ENCODE measurements at regions not wholly inside any gene's neighbourhood (a gene's known extent, or its start where the extent isn't known, plus 50 kb on each side); places are given as distances from the start of the nearest gene placed in this dataset.

DNA sequence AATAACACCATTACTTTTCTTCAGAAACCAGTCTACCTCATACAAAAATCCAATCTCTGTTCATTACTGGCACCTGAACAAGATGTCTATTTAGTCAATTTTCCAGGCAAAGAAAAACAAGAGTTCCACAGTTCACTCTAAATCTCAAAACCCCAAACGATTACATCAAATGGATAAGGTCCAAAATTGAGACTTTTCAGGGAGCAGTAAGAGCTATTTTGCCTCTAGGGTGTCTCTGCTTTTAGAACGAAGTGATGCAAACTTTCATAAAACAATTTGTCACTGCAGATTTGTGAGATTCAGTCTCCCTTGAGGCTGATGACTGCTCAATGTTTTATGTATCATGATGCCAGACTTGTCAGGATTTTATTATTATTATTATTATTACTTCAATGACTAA is 937.0 kb upstream of the PHF14 start:
- TF ChIP-seq EGR1 (IDR thresholded peaks at IDR 0.05) = no peak
- TF ChIP-seq ZBTB7A (IDR thresholded peaks at IDR 0.05; ENCODE audit: low read depth) = no peak
- TF ChIP-seq FOXM1 (IDR thresholded peaks at IDR 0.05; ENCODE audit: borderline replicate concordance, low read depth) = no peak
- TF ChIP-seq, protein P1, sequence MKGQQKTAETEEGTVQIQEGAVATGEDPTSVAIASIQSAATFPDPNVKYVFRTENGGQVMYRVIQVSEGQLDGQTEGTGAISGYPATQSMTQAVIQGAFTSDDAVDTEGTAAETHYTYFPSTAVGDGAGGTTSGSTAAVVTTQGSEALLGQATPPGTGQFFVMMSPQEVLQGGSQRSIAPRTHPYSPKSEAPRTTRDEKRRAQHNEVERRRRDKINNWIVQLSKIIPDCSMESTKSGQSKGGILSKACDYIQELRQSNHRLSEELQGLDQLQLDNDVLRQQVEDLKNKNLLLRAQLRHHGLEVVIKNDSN (IDR thresholded peaks at IDR 0.05) = no peak
- TF ChIP-seq, protein P2, sequence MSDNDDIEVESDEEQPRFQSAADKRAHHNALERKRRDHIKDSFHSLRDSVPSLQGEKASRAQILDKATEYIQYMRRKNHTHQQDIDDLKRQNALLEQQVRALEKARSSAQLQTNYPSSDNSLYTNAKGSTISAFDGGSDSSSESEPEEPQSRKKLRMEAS (IDR thresholded peaks at IDR 0.05) = no peak
- no peak for TF ChIP-seq TEAD4 (IDR thresholded peaks at IDR 0.05)

DNA sequence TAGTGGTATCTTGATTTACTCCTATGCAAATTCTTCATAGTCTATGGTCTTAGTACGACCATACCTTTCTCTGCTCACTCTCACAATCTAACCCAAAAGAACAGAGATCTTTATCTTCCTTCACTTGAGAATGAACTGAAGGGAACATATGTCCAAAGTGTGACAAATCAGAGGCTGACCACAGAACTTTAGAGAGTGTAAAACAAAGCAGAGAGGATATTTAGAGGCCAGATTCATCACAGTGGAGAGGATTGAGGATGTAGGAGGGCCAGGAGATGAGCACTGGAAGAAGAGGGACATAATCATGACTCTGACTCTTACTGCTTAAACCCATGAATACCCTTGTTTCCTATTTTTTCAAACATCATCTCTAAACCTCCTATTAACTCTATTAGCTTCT is 935.3 kb upstream of the PHF14 start:
- TF ChIP-seq TAF1 (IDR thresholded peaks at IDR 0.05; ENCODE audit: low read depth) (no peak), TEAD4 (IDR thresholded peaks at IDR 0.05) (no peak), RAD21 (IDR thresholded peaks at IDR 0.05; ENCODE audit: low read depth) (no peak)
- TF ChIP-seq, protein P1 (IDR thresholded peaks at IDR 0.05) = no peak

DNA sequence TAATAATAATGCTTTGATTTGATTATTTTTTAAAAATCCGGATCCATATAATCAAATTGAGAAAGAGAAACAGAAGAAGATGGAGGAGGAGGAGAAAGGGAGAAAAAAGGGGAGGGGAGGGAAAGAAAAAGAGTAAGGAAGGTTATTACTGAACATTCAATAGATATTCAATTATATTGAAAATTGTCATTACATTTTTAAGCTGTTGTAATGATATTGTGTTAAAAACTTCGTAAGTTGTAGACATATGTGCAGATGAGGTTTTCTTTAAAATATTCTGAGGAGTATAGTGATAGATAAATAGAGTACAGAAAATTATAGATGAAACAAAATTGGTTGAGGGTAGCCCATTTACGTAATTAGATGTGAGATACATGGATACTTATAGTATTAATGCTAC is 933.0 kb upstream of the PHF14 start:
- TF ChIP-seq CREB1 (IDR thresholded peaks at IDR 0.05; ENCODE audit: low read depth) = no peak
- TF ChIP-seq TAF1 (IDR thresholded peaks at IDR 0.05; ENCODE audit: low read depth) = no peak
- TF ChIP-seq, protein P2 (IDR thresholded peaks at IDR 0.05) = no peak
- no peak for TF ChIP-seq ZBTB7A (IDR thresholded peaks at IDR 0.05; ENCODE audit: low read depth)
- no peak for TF ChIP-seq TCF12 (IDR thresholded peaks at IDR 0.05; ENCODE audit: low read depth)
- TF ChIP-seq, protein P3, sequence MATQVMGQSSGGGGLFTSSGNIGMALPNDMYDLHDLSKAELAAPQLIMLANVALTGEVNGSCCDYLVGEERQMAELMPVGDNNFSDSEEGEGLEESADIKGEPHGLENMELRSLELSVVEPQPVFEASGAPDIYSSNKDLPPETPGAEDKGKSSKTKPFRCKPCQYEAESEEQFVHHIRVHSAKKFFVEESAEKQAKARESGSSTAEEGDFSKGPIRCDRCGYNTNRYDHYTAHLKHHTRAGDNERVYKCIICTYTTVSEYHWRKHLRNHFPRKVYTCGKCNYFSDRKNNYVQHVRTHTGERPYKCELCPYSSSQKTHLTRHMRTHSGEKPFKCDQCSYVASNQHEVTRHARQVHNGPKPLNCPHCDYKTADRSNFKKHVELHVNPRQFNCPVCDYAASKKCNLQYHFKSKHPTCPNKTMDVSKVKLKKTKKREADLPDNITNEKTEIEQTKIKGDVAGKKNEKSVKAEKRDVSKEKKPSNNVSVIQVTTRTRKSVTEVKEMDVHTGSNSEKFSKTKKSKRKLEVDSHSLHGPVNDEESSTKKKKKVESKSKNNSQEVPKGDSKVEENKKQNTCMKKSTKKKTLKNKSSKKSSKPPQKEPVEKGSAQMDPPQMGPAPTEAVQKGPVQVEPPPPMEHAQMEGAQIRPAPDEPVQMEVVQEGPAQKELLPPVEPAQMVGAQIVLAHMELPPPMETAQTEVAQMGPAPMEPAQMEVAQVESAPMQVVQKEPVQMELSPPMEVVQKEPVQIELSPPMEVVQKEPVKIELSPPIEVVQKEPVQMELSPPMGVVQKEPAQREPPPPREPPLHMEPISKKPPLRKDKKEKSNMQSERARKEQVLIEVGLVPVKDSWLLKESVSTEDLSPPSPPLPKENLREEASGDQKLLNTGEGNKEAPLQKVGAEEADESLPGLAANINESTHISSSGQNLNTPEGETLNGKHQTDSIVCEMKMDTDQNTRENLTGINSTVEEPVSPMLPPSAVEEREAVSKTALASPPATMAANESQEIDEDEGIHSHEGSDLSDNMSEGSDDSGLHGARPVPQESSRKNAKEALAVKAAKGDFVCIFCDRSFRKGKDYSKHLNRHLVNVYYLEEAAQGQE (IDR thresholded peaks at IDR 0.05; ENCODE audit: low read depth) = no peak
- TF ChIP-seq, protein P1 (IDR thresholded peaks at IDR 0.05) = no peak
- TF ChIP-seq EGR1 (IDR thresholded peaks at IDR 0.05) = no peak
- no peak for TF ChIP-seq NFIC (IDR thresholded peaks at IDR 0.05)
- no peak for TF ChIP-seq YY1 (IDR thresholded peaks at IDR 0.05; ENCODE audit: low read depth)
- TF ChIP-seq EP300 (IDR thresholded peaks at IDR 0.05; ENCODE audit: borderline replicate concordance) = no peak
- TF ChIP-seq FOXM1 (IDR thresholded peaks at IDR 0.05; ENCODE audit: borderline replicate concordance, low read depth) = no peak
- no peak for TF ChIP-seq CEBPB (IDR thresholded peaks at IDR 0.05)
- no peak for TF ChIP-seq TEAD4 (IDR thresholded peaks at IDR 0.05)
- no peak for TF ChIP-seq RAD21 (IDR thresholded peaks at IDR 0.05; ENCODE audit: low read depth)

DNA sequence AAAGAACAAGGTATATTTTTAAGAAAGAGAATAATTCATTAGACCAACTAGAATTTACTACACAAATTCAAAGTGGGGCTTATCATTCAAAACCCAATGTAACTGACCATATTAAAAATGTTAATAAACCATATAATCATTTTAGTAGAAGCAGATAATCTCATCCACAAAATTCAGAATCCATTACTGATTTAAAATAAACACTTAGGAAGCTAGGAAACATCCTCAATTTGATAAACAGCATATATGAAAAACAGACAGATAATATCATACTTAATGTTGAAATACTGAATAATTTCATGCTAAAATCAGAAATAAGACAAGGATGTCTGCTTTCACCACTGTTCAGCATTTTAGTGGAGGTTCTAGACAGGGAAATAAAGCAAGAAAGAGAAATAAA is 902.8 kb upstream of the PHF14 start:
- TF ChIP-seq RAD21 (IDR thresholded peaks at IDR 0.05; ENCODE audit: low read depth) (no peak), TAF1 (IDR thresholded peaks at IDR 0.05; ENCODE audit: low read depth) (no peak), NFIC (IDR thresholded peaks at IDR 0.05) (no peak), CEBPB (IDR thresholded peaks at IDR 0.05) (no peak), TCF12 (IDR thresholded peaks at IDR 0.05; ENCODE audit: low read depth) (no peak), EP300 (IDR thresholded peaks at IDR 0.05; ENCODE audit: borderline replicate concordance) (no peak)
- TF ChIP-seq, protein P1 (IDR thresholded peaks at IDR 0.05) = no peak
- TF ChIP-seq, protein P3 (IDR thresholded peaks at IDR 0.05; ENCODE audit: low read depth) = no peak

DNA sequence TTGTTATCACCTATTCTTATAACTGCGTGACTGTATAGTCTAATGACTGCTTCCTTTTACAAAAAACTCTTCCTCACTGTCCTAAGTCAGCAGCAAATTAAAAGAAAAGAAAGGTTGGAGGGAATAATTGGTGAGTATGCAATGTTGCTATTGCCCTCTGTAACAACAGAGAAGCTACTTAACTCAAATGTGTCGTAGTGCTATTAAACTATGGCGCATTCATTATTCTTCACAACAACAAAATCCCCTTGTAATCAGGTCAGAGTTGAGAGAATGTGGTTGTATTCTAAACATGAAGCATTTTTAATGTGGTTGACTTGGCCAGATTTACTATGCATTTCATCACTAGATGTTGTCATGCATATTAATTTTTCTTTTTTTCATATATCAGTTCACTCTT is 897.8 kb upstream of the PHF14 start:
- no peak for TF ChIP-seq EP300 (IDR thresholded peaks at IDR 0.05; ENCODE audit: borderline replicate concordance)
- no peak for TF ChIP-seq EGR1 (IDR thresholded peaks at IDR 0.05)
- TF ChIP-seq, protein P2 (IDR thresholded peaks at IDR 0.05) = no peak
- TF ChIP-seq, protein P3 (IDR thresholded peaks at IDR 0.05; ENCODE audit: low read depth) = no peak
- no peak for TF ChIP-seq NFIC (IDR thresholded peaks at IDR 0.05)
- no peak for TF ChIP-seq RAD21 (IDR thresholded peaks at IDR 0.05; ENCODE audit: low read depth)
- TF ChIP-seq YY1 (IDR thresholded peaks at IDR 0.05; ENCODE audit: low read depth) = no peak
- TF ChIP-seq CREB1 (IDR thresholded peaks at IDR 0.05; ENCODE audit: low read depth) = no peak
- TF ChIP-seq TCF12 (IDR thresholded peaks at IDR 0.05; ENCODE audit: low read depth) = no peak
- no peak for TF ChIP-seq TEAD4 (IDR thresholded peaks at IDR 0.05)
- TF ChIP-seq TAF1 (IDR thresholded peaks at IDR 0.05; ENCODE audit: low read depth) = no peak
- no peak for TF ChIP-seq CEBPB (IDR thresholded peaks at IDR 0.05)
- no peak for TF ChIP-seq FOXM1 (IDR thresholded peaks at IDR 0.05; ENCODE audit: borderline replicate concordance, low read depth)
- no peak for TF ChIP-seq ZBTB7A (IDR thresholded peaks at IDR 0.05; ENCODE audit: low read depth)
- TF ChIP-seq, protein P1 (IDR thresholded peaks at IDR 0.05) = no peak

All from Ishikawa (cell line).